Ishikawa (cell line): ENCODE measurements at regions not wholly inside any gene's neighbourhood (a gene's known extent, or its start where the extent isn't known, plus 50 kb on each side); places are given as distances from the start of the nearest gene placed in this dataset.

Source experiments
- CEBPB ChIP-seq: IDR thresholded peaks from 2 replicates; pipeline ENCODE4 v1.6.1; 2012
- EGR1 ChIP-seq: IDR thresholded peaks from 2 replicates; pipeline ENCODE4 v1.6.1; 2012
- EP300 ChIP-seq: IDR thresholded peaks from 2 replicates; pipeline ENCODE4 v1.6.1; 2012; ENCODE audit warnings: borderline replicate concordance
- FOXM1 ChIP-seq: IDR thresholded peaks from 2 replicates; pipeline ENCODE4 v1.6.1; 2012; ENCODE audit warnings: low read depth, borderline replicate concordance
- NFIC ChIP-seq: IDR thresholded peaks from 2 replicates; pipeline ENCODE4 v1.6.1; 2012
- RAD21 ChIP-seq: IDR thresholded peaks from 2 replicates; pipeline ENCODE4 v1.6.1; 2012; ENCODE audit warnings: low read depth
- TAF1 ChIP-seq: IDR thresholded peaks from 2 replicates; pipeline ENCODE4 v1.6.1; 2012; ENCODE audit warnings: low read depth, mild to moderate bottlenecking
- TCF12 ChIP-seq: IDR thresholded peaks from 2 replicates; pipeline ENCODE4 v1.6.1; 2012; ENCODE audit warnings: low read depth
- TEAD4 ChIP-seq: IDR thresholded peaks from 2 replicates; pipeline ENCODE4 v1.6.1; 2012
- YY1 ChIP-seq: IDR thresholded peaks from 2 replicates; pipeline ENCODE4 v1.6.1; 2012; ENCODE audit warnings: low read depth
- TF ChIP-seq, protein P1 (sequence below): IDR thresholded peaks from 2 replicates; pipeline ENCODE4 v1.6.1; 2012
- TF ChIP-seq, protein P2 (sequence below): IDR thresholded peaks from 2 replicates; pipeline ENCODE4 v1.6.1; 2012; ENCODE audit warnings: low read depth, mild to moderate bottlenecking
- TF ChIP-seq, protein P3 (sequence below): IDR thresholded peaks from 2 replicates; pipeline ENCODE4 v1.6.1; 2012

DNA sequence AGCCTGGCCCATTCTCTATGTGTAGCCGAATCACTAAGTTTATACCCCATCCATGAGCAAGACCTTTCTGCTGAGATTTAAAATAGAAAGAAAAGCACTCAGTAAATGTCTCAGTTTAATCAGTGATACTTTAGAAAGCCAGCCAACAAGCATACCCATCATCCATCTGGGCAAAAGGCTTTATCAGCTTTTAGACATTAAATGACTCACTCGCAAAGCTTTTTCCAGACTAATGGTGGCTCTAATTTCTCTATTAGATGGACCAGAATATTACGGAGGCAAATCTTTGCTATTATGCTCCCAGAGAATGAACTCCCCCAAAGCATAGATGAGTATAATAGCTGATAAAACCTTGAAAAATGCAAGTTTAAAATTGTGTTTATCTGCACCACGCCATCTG lies 727.8 kb downstream of the GBE1 start:
- TF ChIP-seq FOXM1, result no peak
- TF ChIP-seq TCF12, result no peak
- TF ChIP-seq YY1, result no peak
- TF ChIP-seq EP300, result no peak
- TF ChIP-seq TAF1, result no peak
- TF ChIP-seq, protein P1, sequence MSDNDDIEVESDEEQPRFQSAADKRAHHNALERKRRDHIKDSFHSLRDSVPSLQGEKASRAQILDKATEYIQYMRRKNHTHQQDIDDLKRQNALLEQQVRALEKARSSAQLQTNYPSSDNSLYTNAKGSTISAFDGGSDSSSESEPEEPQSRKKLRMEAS, result no peak
- TF ChIP-seq RAD21, result no peak
- TF ChIP-seq TEAD4, result no peak
- TF ChIP-seq, protein P2, sequence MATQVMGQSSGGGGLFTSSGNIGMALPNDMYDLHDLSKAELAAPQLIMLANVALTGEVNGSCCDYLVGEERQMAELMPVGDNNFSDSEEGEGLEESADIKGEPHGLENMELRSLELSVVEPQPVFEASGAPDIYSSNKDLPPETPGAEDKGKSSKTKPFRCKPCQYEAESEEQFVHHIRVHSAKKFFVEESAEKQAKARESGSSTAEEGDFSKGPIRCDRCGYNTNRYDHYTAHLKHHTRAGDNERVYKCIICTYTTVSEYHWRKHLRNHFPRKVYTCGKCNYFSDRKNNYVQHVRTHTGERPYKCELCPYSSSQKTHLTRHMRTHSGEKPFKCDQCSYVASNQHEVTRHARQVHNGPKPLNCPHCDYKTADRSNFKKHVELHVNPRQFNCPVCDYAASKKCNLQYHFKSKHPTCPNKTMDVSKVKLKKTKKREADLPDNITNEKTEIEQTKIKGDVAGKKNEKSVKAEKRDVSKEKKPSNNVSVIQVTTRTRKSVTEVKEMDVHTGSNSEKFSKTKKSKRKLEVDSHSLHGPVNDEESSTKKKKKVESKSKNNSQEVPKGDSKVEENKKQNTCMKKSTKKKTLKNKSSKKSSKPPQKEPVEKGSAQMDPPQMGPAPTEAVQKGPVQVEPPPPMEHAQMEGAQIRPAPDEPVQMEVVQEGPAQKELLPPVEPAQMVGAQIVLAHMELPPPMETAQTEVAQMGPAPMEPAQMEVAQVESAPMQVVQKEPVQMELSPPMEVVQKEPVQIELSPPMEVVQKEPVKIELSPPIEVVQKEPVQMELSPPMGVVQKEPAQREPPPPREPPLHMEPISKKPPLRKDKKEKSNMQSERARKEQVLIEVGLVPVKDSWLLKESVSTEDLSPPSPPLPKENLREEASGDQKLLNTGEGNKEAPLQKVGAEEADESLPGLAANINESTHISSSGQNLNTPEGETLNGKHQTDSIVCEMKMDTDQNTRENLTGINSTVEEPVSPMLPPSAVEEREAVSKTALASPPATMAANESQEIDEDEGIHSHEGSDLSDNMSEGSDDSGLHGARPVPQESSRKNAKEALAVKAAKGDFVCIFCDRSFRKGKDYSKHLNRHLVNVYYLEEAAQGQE, result no peak
- no peak for TF ChIP-seq CEBPB
- TF ChIP-seq, protein P3, sequence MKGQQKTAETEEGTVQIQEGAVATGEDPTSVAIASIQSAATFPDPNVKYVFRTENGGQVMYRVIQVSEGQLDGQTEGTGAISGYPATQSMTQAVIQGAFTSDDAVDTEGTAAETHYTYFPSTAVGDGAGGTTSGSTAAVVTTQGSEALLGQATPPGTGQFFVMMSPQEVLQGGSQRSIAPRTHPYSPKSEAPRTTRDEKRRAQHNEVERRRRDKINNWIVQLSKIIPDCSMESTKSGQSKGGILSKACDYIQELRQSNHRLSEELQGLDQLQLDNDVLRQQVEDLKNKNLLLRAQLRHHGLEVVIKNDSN, result no peak
- TF ChIP-seq EGR1, result no peak
- no peak for TF ChIP-seq NFIC
